ENCODE measurements at regions not wholly inside any gene's neighbourhood (a gene's known extent, or its start where the extent isn't known, plus 50 kb on each side); places are given as distances from the start of the nearest gene placed in this dataset.
"Not testable (repeated sequence)": the region's sequence is repeated elsewhere in the genome, so short reads cannot be mapped to it uniquely, and the experiment has no call there.

DNA sequence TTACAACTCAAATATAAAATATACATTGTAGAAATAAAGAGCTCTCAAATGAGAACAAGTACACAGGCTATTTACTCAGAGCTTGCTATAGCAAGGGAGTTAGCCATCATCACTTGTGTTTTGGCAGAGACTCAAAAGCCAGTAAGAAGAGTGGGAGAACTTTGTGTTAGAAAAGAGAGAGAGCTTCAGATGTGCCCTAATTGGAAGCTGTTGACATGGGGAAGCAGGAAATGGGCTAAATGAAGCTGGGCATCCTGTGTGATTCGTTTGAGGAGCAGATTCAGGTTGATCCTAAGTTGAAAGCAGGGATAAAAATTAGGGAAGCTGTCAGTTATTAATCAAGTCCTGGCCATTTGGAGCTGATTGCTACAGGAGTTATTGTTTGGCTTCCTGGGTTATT lies 207.4 kb upstream of the MAOA start:
- H3K36me3 ChIP-seq (replicated peaks; ENCODE audit: insufficient read depth, low read length): no peaks in the 10 kb centered on the region
- TF ChIP-seq EZH2 (optimal IDR thresholded peaks at IDR 0.05; ENCODE audit: low read depth, low read length): no peak
- TF ChIP-seq, protein P1, sequence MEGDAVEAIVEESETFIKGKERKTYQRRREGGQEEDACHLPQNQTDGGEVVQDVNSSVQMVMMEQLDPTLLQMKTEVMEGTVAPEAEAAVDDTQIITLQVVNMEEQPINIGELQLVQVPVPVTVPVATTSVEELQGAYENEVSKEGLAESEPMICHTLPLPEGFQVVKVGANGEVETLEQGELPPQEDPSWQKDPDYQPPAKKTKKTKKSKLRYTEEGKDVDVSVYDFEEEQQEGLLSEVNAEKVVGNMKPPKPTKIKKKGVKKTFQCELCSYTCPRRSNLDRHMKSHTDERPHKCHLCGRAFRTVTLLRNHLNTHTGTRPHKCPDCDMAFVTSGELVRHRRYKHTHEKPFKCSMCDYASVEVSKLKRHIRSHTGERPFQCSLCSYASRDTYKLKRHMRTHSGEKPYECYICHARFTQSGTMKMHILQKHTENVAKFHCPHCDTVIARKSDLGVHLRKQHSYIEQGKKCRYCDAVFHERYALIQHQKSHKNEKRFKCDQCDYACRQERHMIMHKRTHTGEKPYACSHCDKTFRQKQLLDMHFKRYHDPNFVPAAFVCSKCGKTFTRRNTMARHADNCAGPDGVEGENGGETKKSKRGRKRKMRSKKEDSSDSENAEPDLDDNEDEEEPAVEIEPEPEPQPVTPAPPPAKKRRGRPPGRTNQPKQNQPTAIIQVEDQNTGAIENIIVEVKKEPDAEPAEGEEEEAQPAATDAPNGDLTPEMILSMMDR (IDR thresholded peaks at IDR 0.05; ENCODE audit: low read length): no peak
- TF ChIP-seq EZH2phosphoT487 (IDR thresholded peaks at IDR 0.05; ENCODE audit: low read length): no peak
- no peak overlapping the region for H3K4me3 ChIP-seq (ENCODE audit: low read length)
- H3K9me2 ChIP-seq (replicated peaks; ENCODE audit: insufficient read depth, low read length): no peaks in the 10 kb centered on the region
- H2AFZ ChIP-seq (ENCODE audit: low read length): no peak overlapping the region
- H4K20me1 ChIP-seq (ENCODE audit: insufficient read depth, low read length): no peaks in the 10 kb centered on the region
- H3K79me2 ChIP-seq (ENCODE audit: low read length): no peaks in the 10 kb centered on the region
- H3K27me3 ChIP-seq (replicated peaks; ENCODE audit: insufficient read depth, low read length): no peaks in the 10 kb centered on the region
- no peak overlapping the region for H3K9ac ChIP-seq (ENCODE audit: low read length)
- H3K4me1 ChIP-seq (ENCODE audit: low read length): no peaks in the 10 kb centered on the region
- no peak overlapping the region for H3K4me2 ChIP-seq (ENCODE audit: low read depth, low read length)
- no peak for DNase-seq
- H3F3A ChIP-seq (ENCODE audit: insufficient read depth, low read length): no peaks in the 10 kb centered on the region
- H3K27ac ChIP-seq (ENCODE audit: low read length): no peak overlapping the region
- H3K9me3 ChIP-seq (replicated peaks; ENCODE audit: insufficient read depth, low read length): no peaks in the 10 kb centered on the region

GRCh38 chrX:43450355-43450754 lies 205.7 kb upstream of the MAOA start:
- Histone ChIP-seq H3K4me2 (ENCODE audit: low read depth, low read length) (no peak overlapping the region), H3K4me3 (ENCODE audit: low read length) (no peak overlapping the region), H3K9me2 (replicated peaks; ENCODE audit: insufficient read depth, low read length) (no peaks in the 10 kb centered on the region), H3F3A (ENCODE audit: insufficient read depth, low read length) (no peaks in the 10 kb centered on the region), H3K4me1 (ENCODE audit: low read length) (no peaks in the 10 kb centered on the region), H3K9ac (ENCODE audit: low read length) (no peak overlapping the region), H3K27ac (ENCODE audit: low read length) (no peak overlapping the region), H2AFZ (ENCODE audit: low read length) (no peak overlapping the region), H3K79me2 (ENCODE audit: low read length) (no peaks in the 10 kb centered on the region), H4K20me1 (ENCODE audit: insufficient read depth, low read length) (no peaks in the 10 kb centered on the region), H3K27me3 (replicated peaks; ENCODE audit: insufficient read depth, low read length) (no peaks in the 10 kb centered on the region), H3K36me3 (replicated peaks; ENCODE audit: insufficient read depth, low read length) (no peaks in the 10 kb centered on the region), H3K9me3 (replicated peaks; ENCODE audit: insufficient read depth, low read length) (no peaks in the 10 kb centered on the region)
- no peak for DNase-seq
- TF ChIP-seq EZH2phosphoT487 (IDR thresholded peaks at IDR 0.05; ENCODE audit: low read length) (no peak), EZH2 (optimal IDR thresholded peaks at IDR 0.05; ENCODE audit: low read depth, low read length) (no peak)
- TF ChIP-seq, protein P1 (IDR thresholded peaks at IDR 0.05; ENCODE audit: low read length): no peak

DNA sequence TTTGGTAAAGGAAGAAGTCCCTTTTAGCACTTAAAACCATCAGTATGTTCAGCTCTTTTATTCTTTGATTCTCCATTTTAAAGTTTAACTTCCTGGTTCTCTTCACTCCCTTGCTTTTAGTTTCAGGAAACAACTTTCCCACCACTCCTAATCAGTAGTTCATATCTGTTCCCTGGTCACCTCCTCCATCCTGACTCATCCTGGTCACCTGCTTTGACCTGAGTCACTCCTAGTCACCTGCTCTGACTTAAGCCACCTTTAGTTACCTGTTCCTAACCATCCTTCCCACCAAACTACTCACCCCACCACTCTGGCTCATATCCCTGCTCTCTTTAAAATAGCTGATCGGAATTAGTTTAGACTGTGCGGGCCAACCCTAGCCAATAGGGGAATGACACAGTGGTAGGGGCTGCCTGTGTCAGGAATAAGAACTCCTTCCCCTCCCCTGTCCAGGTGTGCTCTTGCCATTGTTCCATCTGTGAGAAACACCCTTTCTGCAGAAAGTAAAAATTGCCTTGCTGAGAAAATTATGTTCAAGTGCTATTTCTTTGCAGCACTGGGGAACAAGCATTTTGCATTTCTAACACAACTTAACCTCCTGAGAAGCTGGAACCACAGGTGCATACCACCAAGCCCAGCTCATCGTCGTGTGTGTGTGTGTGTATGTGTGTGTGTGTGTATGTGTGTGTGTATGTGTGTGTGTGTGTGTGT lies 204.0 kb upstream of the MAOA start:
- H3K4me2 ChIP-seq (ENCODE audit: low read depth, low read length); H3K4me1 ChIP-seq (ENCODE audit: low read length); H3K9me3 ChIP-seq (replicated peaks; ENCODE audit: insufficient read depth, low read length); H3K79me2 ChIP-seq (ENCODE audit: low read length); H3K36me3 ChIP-seq (replicated peaks; ENCODE audit: insufficient read depth, low read length); H3F3A ChIP-seq (ENCODE audit: insufficient read depth, low read length); DNase-seq; H3K9ac ChIP-seq (ENCODE audit: low read length); H3K9me2 ChIP-seq (replicated peaks; ENCODE audit: insufficient read depth, low read length); H4K20me1 ChIP-seq (ENCODE audit: insufficient read depth, low read length); H3K27ac ChIP-seq (ENCODE audit: low read length); H2AFZ ChIP-seq (ENCODE audit: low read length); H3K4me3 ChIP-seq (ENCODE audit: low read length); H3K27me3 ChIP-seq (replicated peaks; ENCODE audit: insufficient read depth, low read length): not testable (repeated sequence)

DNA sequence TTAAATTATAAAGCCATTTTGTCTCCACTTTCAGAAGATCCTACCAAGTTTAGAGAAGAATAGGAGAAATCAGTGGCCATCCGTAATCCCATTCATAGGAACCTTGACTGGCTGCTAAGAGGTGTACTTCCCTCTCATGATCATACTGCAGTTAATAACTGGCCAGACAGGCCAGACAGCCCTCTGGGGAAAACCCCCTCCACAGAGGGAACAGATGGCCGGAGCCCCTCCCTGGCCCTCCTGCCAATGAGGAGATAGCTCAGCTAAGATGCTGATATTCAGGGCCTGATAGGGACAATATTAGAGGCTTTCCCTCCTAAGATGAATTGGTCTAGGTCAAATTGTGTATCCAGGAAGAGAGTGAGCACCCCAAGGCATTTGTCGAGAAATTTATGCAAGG lies 200.0 kb upstream of the MAOA start:
- Histone ChIP-seq H2AFZ (ENCODE audit: low read length) (no peak overlapping the region), H3K27me3 (replicated peaks; ENCODE audit: insufficient read depth, low read length) (no peaks in the 10 kb centered on the region), H3K4me2 (ENCODE audit: low read depth, low read length) (no peak overlapping the region), H3K4me3 (ENCODE audit: low read length) (no peak overlapping the region), H3K79me2 (ENCODE audit: low read length) (no peaks in the 10 kb centered on the region), H3F3A (ENCODE audit: insufficient read depth, low read length) (no peaks in the 10 kb centered on the region), H4K20me1 (ENCODE audit: insufficient read depth, low read length) (no peaks in the 10 kb centered on the region), H3K9me3 (replicated peaks; ENCODE audit: insufficient read depth, low read length) (no peaks in the 10 kb centered on the region), H3K27ac (ENCODE audit: low read length) (no peak overlapping the region), H3K9ac (ENCODE audit: low read length) (no peak overlapping the region), H3K9me2 (replicated peaks; ENCODE audit: insufficient read depth, low read length) (no peaks in the 10 kb centered on the region), H3K4me1 (ENCODE audit: low read length) (no peaks in the 10 kb centered on the region), H3K36me3 (replicated peaks; ENCODE audit: insufficient read depth, low read length) (no peaks in the 10 kb centered on the region)
- TF ChIP-seq, protein P1 (IDR thresholded peaks at IDR 0.05; ENCODE audit: low read length): no peak
- TF ChIP-seq EZH2 (optimal IDR thresholded peaks at IDR 0.05; ENCODE audit: low read depth, low read length): no peak
- TF ChIP-seq EZH2phosphoT487 (IDR thresholded peaks at IDR 0.05; ENCODE audit: low read length): no peak
- DNase-seq: no peak
